Astrocyte (in vitro differentiated cells and primary cell): ENCODE measurements at regions not wholly inside any gene's neighbourhood (a gene's known extent, or its start where the extent isn't known, plus 50 kb on each side); places are given as distances from the start of the nearest gene placed in this dataset.

Experiments
- CTCF ChIP-seq: IDR thresholded peaks from 2 replicates; pipeline ENCODE4 v1.5.1; 2011; ENCODE audit warnings: low read depth, mild to moderate bottlenecking, inconsistent platforms, low read length, moderate library complexity; ENCODE audit not compliant: insufficient read depth
- EZH2 ChIP-seq: IDR thresholded peaks from 2 replicates; pipeline ENCODE4 v1.6.1; 2012; ENCODE audit warnings: mild to moderate bottlenecking, low read length, inconsistent platforms; ENCODE audit not compliant: insufficient read depth

GRCh38 chr12:114976959-114977358 is 293.0 kb upstream of the TBX3 start:
- TF ChIP-seq CTCF, result no peak
- no peak for TF ChIP-seq EZH2
